ENCODE measurements at regions not wholly inside any gene's neighbourhood (a gene's known extent, or its start where the extent isn't known, plus 50 kb on each side); places are given as distances from the start of the nearest gene placed in this dataset.

GRCh38 chr21:19029816-19030215, 626.2 kb upstream of the TMPRSS15 start:
- TF ChIP-seq EP300 (IDR thresholded peaks at IDR 0.05; ENCODE audit: borderline replicate concordance): no peak
- no peak for TF ChIP-seq REST (IDR thresholded peaks at IDR 0.05; ENCODE audit: low read depth)
